Activated CD4-positive, alpha-beta T cell treated with anti-CD3 and anti-CD28 coated beads, Interleukin-2, amount 10 ng/mL, durations not matched to agents 24 days and 14 days (primary cell): ENCODE measurements at regions not wholly inside any gene's neighbourhood (a gene's known extent, or its start where the extent isn't known, plus 50 kb on each side); places are given as distances from the start of the nearest gene placed in this dataset.

Experiments
- DNase-seq: peaks from one replicate; pipeline ENCODE4 v3.0.0; 2022
- H3K27ac Mint-ChIP-seq: one replicate; pipeline ENCODE4 v1.8.0; 2022; ENCODE audit warnings: mild to moderate bottlenecking, mixed read lengths
- H3K27me3 Mint-ChIP-seq: one replicate; pipeline ENCODE4 v1.8.0; 2022; ENCODE audit warnings: mixed read lengths
- H3K36me3 Mint-ChIP-seq: one replicate; pipeline ENCODE4 v1.8.0; 2022; ENCODE audit warnings: low read depth, mild to moderate bottlenecking, mixed read lengths
- H3K4me1 Mint-ChIP-seq: one replicate; pipeline ENCODE4 v1.8.0; 2021; ENCODE audit warnings: mixed read lengths
- H3K4me3 Mint-ChIP-seq: one replicate; pipeline ENCODE4 v1.8.0; 2022; ENCODE audit warnings: mild to moderate bottlenecking, moderate library complexity, mixed read lengths
- H3K9me3 Mint-ChIP-seq: one replicate; pipeline ENCODE4 v1.8.0; 2021; ENCODE audit warnings: mixed read lengths
- intact Hi-C: fragments of 100-400 bp; cut with micrococcal nuclease; formaldehyde crosslinking; loops from one replicate; pipeline ENCODE4 v1.15.1; 2023

- no peak for DNase-seq
- Mint-ChIP-seq H3K4me3 (no peak overlapping the region), H3K4me1 (no peaks in the 10 kb centered on the region), H3K27ac (no peak overlapping the region), H3K27me3 (no peaks in the 10 kb centered on the region), H3K9me3 (no peaks in the 10 kb centered on the region), H3K36me3 (no peaks in the 10 kb centered on the region)
- intact Hi-C loops: no loop called here
Measured at GRCh38 chr12:28135801-28136439, 54.3 kb upstream of the CCDC91 start.

DNA sequence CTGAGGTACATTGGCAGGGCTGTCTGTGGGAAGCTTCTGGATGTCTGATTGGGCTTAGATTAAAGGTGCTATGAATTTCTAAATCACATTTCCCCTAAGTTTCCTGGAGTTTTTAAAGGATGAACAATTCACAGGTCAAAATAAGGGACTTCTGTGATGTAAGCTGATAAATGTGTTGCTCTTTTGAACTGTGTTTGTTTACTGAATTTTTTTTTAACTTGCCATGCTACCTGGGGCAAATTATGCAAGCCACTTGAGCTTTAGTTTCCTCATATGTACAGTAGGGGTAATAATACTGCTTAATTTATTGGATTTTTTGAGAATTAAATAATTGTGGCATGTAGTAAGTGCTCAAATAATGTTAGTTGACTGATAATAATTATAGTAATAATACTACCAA, 52.8 kb upstream of the CCDC91 start:
- no peak overlapping the region for H3K27ac Mint-ChIP-seq
- intact Hi-C loops: no loop called here
- no peak for DNase-seq

DNA sequence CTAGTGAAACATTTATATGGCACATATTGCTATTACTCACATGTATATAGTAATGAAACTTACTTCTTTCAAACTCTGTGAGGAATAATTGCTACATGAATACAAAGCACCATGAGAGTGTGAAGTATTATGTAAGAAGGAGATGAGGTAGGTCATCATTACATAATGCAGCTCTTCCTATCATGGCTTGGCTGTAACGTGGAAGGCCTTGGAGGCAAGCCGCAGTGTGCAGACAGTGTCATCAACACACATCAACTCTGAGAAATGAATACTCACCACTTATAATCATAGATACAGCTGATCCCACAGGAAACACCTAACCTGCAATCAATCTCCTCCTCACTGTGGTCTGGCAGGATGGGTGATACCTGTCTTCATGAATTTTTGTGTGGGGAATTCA, 49.9 kb upstream of the CCDC91 start:
- Mint-ChIP-seq H3K9me3 (no peaks in the 10 kb centered on the region), H3K4me1 (no peaks in the 10 kb centered on the region), H3K27me3 (no peaks in the 10 kb centered on the region), H3K36me3 (no peaks in the 10 kb centered on the region), H3K4me3 (no peak overlapping the region), H3K27ac (no peak overlapping the region)
- DNase-seq: no peak
- intact Hi-C loops: no loop called here

More for the DNA sequence above, 52.8 kb upstream of the CCDC91 start:
- Mint-ChIP-seq H3K36me3 (no peaks in the 10 kb centered on the region), H3K9me3 (no peaks in the 10 kb centered on the region), H3K4me3 (no peak overlapping the region), H3K27me3 (no peaks in the 10 kb centered on the region), H3K4me1 (no peaks in the 10 kb centered on the region)
